CD14-positive monocyte (primary cell): ENCODE measurements at regions not wholly inside any gene's neighbourhood (a gene's known extent, or its start where the extent isn't known, plus 50 kb on each side); places are given as distances from the start of the nearest gene placed in this dataset.
A peak's percentile ranks its signal among the peaks of the same experiment; 100 is the strongest.

Source experiments
- DNase-seq, 3 donors: peaks; one replicate each; pipeline ENCODE4 v3.0.0-alpha.2; 2011 to 2022
- H2AFZ ChIP-seq: 2 replicates; pipeline ENCODE4 v1.6.0; 2012; ENCODE audit warnings: mild to moderate bottlenecking, low read depth, low read length, inconsistent platforms; ENCODE audit not compliant: insufficient read depth, poor library complexity, severe bottlenecking
- H3K27ac ChIP-seq, 2 donors: 1 replicate in 1 of 2; 2 replicates in 1 of 2; pipeline ENCODE4 v1.5.1; 2012 to 2013; ENCODE audit warnings: low read length in 2 of 2, control low read depth in 1 of 2, inconsistent platforms in 1 of 2, low read depth in 1 of 2, mild to moderate bottlenecking in 1 of 2
- H3K27me3 ChIP-seq, 2 donors: one replicate each; pipeline versions ENCODE4 v1.6.0 to v1.6.1; 2011 to 2013; ENCODE audit warnings: low read length in 2 of 2; ENCODE audit not compliant: control insufficient read depth in 2 of 2, insufficient read depth in 2 of 2
- H3K36me3 ChIP-seq, 2 donors: replicated peaks in 1 of 2; 1 replicate in 1 of 2; 2 replicates in 1 of 2; pipeline versions ENCODE4 v1.5.1 to v1.6.1; 2012 to 2013; ENCODE audit warnings: low read length in 2 of 2, control low read depth in 1 of 2, inconsistent platforms in 1 of 2, mild to moderate bottlenecking in 1 of 2; ENCODE audit not compliant: insufficient read depth in 2 of 2, control insufficient read depth in 1 of 2
- H3K4me1 ChIP-seq, 2 donors: 1 replicate in 1 of 2; 2 replicates in 1 of 2; pipeline versions ENCODE4 v1.5.1 to v1.6.1; 2012 to 2013; ENCODE audit warnings: low read length in 2 of 2, control low read depth in 1 of 2, inconsistent platforms in 1 of 2, mild to moderate bottlenecking in 1 of 2, moderate library complexity in 1 of 2; ENCODE audit not compliant: insufficient read depth in 2 of 2, control insufficient read depth in 1 of 2
- H3K4me2 ChIP-seq: replicated peaks from 2 replicates; pipeline ENCODE3; 2012; ENCODE audit warnings: low read length, moderate library complexity, mild to moderate bottlenecking; ENCODE audit not compliant: poor library complexity, severe bottlenecking; ENCODE audit errors: extremely low read depth
- H3K4me3 ChIP-seq, 3 experiments: fragments of 200-600 bp in 1 of 3; sonication (generic) in 1 of 3; replicated peaks in 1 of 3; 1 replicate in 2 of 3; 2 replicates in 1 of 3; pipeline ENCODE4 v1.5.1; 2011 to 2013; ENCODE audit warnings: low read length in 3 of 3, mild to moderate bottlenecking in 3 of 3, control low read depth in 2 of 3, low read depth in 2 of 3, inconsistent platforms in 1 of 3, moderate library complexity in 1 of 3
- H3K79me2 ChIP-seq: 2 replicates; pipeline ENCODE4 v1.6.0; 2012; ENCODE audit warnings: mild to moderate bottlenecking, control low read depth, inconsistent platforms, low read length, moderate library complexity; ENCODE audit not compliant: insufficient read depth
- H3K9ac ChIP-seq: 2 replicates; pipeline ENCODE4 v1.6.0; 2017; ENCODE audit warnings: low read length, mild to moderate bottlenecking; ENCODE audit not compliant: insufficient read depth, poor library complexity, severe bottlenecking
- H3K9me3 ChIP-seq, 2 donors: replicated peaks in 1 of 2; 1 replicate in 1 of 2; 2 replicates in 1 of 2; pipeline versions ENCODE4 v1.5.1 to v1.6.1; 2012 to 2013; ENCODE audit warnings: low read length in 2 of 2, control low read depth in 1 of 2; ENCODE audit not compliant: control insufficient read depth in 1 of 2, insufficient read depth in 1 of 2
- H4K20me1 ChIP-seq: 2 replicates; pipeline ENCODE4 v1.6.0; 2012; ENCODE audit warnings: mild to moderate bottlenecking, low read length, control low read depth, moderate library complexity; ENCODE audit not compliant: insufficient read depth
- H3K27ac Mint-ChIP-seq, 7 donors: one replicate each; pipeline ENCODE4 v1.8.0; 2020; ENCODE audit warnings: mild to moderate bottlenecking in 7 of 7, mixed read lengths in 7 of 7, moderate library complexity in 6 of 7, inconsistent platforms in 2 of 7
- H3K27me3 Mint-ChIP-seq, 3 donors: one replicate each; pipeline ENCODE4 v1.8.0; 2021 to 2022; ENCODE audit warnings: low read depth in 3 of 3, mild to moderate bottlenecking in 3 of 3, mixed read lengths in 3 of 3, moderate library complexity in 3 of 3, inconsistent platforms in 1 of 3
- H3K36me3 Mint-ChIP-seq, 2 donors: one replicate each; pipeline ENCODE4 v1.8.0; 2020; ENCODE audit warnings: mixed read lengths in 2 of 2, inconsistent platforms in 1 of 2, mild to moderate bottlenecking in 1 of 2
- H3K4me1 Mint-ChIP-seq: one replicate; pipeline ENCODE4 v1.8.0; 2020; ENCODE audit warnings: mild to moderate bottlenecking, mixed read lengths
- H3K4me3 Mint-ChIP-seq, 2 donors: one replicate each; pipeline ENCODE4 v1.8.0; 2020; ENCODE audit warnings: mild to moderate bottlenecking in 2 of 2, mixed read lengths in 2 of 2, moderate library complexity in 1 of 2
- H3K9me3 Mint-ChIP-seq, 7 donors: one replicate each; pipeline ENCODE4 v1.8.0; 2020 to 2022; ENCODE audit warnings: mixed read lengths in 7 of 7, mild to moderate bottlenecking in 6 of 7, moderate library complexity in 6 of 7, inconsistent platforms in 2 of 7
- CTCF ChIP-seq: fragments of 200-600 bp; IDR thresholded peaks from one replicate; pipeline ENCODE4 v1.8.0; 2022; ENCODE audit warnings: antibody characterized with exemption, mild to moderate bottlenecking
- WGBS: methylation state at CpG from one replicate; pipeline ENCODE4 v1.1.5; 2013; ENCODE audit warnings: missing lambda C conversion rate; ENCODE audit not compliant: insufficient coverage; 5-methylcytosine and 5-hydroxymethylcytosine counted together
- intact Hi-C, 2 donors: fragments of 100-400 bp; cut with micrococcal nuclease; formaldehyde crosslinking; loops; one replicate each; pipeline versions ENCODE4 v1.15.0 to v1.15.1; 2023

GRCh38 chr9:3762076-3762475, 236.3 kb upstream of the RFX3 start:
- H3K27ac Mint-ChIP-seq: no peak overlapping the region
- H3K79me2 ChIP-seq: no peaks in the 10 kb centered on the region
- no peaks in the 10 kb centered on the region for H3K36me3 ChIP-seq
- no peaks in the 10 kb centered on the region for H3K9me3 ChIP-seq
- H3K36me3 Mint-ChIP-seq: peaks cover 0 to 1% of the 10 kb centered on the region in 2 donors
- no peak for DNase-seq
- WGBS: no CpG with 5 or more reads among the region's 3 CpGs
- intact Hi-C loops: no loop called here
- H3K4me1 Mint-ChIP-seq: peaks cover 30% of the 10 kb centered on the region
- no peak overlapping the region for H3K4me3 Mint-ChIP-seq
- H4K20me1 ChIP-seq: no peaks in the 10 kb centered on the region
- TF ChIP-seq CTCF: no peak
- no peak overlapping the region for H3K9ac ChIP-seq
- no peaks in the 10 kb centered on the region for H3K27me3 ChIP-seq
- no peak overlapping the region for H3K4me2 ChIP-seq
- H3K4me3 ChIP-seq: no peak overlapping the region
- H3K27ac ChIP-seq: no peak overlapping the region
- peaks cover 0 to 5% (median 2%) of the 10 kb centered on the region in 7 donors for H3K9me3 Mint-ChIP-seq
- no peak overlapping the region for H2AFZ ChIP-seq
- H3K4me1 ChIP-seq: peaks cover 19 to 24% of the 10 kb centered on the region in 2 donors
- H3K27me3 Mint-ChIP-seq: peaks cover 0 to 3% (median 1%) of the 10 kb centered on the region in 3 donors

GRCh38 chr9:3760031-3760430, 234.2 kb upstream of the RFX3 start:
- no peak overlapping the region for H3K27ac Mint-ChIP-seq
- Histone ChIP-seq H3K9me3 (no peaks in the 10 kb centered on the region), H3K9ac (no peak overlapping the region), H3K4me3 (no peak overlapping the region), H3K36me3 (no peaks in the 10 kb centered on the region), H3K4me2 (no peak overlapping the region), H3K79me2 (no peaks in the 10 kb centered on the region), H3K4me1 (peaks cover 19 to 24% of the 10 kb centered on the region in 2 donors), H2AFZ (no peak overlapping the region), H4K20me1 (no peaks in the 10 kb centered on the region), H3K27ac (no peak overlapping the region), H3K27me3 (no peaks in the 10 kb centered on the region)
- no CpG with 5 or more reads among the region's 4 CpGs for WGBS
- H3K4me3 Mint-ChIP-seq: peak overlapping the region in 1 of 2 donors; percentile 41
- no peak for DNase-seq
- intact Hi-C loops: no loop called here
- H3K9me3 Mint-ChIP-seq: peaks cover 0 to 5% (median 0%) of the 10 kb centered on the region in 7 donors
- H3K27me3 Mint-ChIP-seq: peaks cover 0 to 1% (median 0%) of the 10 kb centered on the region in 3 donors
- H3K4me1 Mint-ChIP-seq: peaks cover 30% of the 10 kb centered on the region
- TF ChIP-seq CTCF: no peak
- peaks cover 0 to 1% of the 10 kb centered on the region in 2 donors for H3K36me3 Mint-ChIP-seq
